ENCODE measurements at regions not wholly inside any gene's neighbourhood (a gene's known extent, or its start where the extent isn't known, plus 50 kb on each side); places are given as distances from the start of the nearest gene placed in this dataset.

DNA sequence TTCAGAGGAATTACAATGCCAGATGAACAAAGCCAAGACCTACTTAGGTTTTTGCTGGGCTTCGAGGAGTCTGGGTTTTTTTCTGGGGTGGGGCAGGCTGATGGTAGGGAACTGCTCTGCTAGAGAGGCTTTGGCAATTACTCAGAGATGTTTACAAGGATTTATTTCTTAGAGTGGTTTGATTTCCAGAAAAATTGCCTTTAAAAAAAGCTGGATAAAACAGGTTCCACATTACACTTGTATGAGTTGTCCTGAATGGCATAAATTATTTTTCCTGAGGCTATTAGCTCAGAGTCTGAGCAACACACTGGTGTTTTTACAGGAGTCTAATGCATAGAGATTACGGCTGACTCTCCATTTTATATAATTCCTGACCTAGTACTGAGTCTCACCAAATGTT lies 118.5 kb upstream of the FRMD6 start:
- TF ChIP-seq, protein P1, sequence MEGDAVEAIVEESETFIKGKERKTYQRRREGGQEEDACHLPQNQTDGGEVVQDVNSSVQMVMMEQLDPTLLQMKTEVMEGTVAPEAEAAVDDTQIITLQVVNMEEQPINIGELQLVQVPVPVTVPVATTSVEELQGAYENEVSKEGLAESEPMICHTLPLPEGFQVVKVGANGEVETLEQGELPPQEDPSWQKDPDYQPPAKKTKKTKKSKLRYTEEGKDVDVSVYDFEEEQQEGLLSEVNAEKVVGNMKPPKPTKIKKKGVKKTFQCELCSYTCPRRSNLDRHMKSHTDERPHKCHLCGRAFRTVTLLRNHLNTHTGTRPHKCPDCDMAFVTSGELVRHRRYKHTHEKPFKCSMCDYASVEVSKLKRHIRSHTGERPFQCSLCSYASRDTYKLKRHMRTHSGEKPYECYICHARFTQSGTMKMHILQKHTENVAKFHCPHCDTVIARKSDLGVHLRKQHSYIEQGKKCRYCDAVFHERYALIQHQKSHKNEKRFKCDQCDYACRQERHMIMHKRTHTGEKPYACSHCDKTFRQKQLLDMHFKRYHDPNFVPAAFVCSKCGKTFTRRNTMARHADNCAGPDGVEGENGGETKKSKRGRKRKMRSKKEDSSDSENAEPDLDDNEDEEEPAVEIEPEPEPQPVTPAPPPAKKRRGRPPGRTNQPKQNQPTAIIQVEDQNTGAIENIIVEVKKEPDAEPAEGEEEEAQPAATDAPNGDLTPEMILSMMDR (IDR thresholded peaks at IDR 0.05; ENCODE audit: insufficient read depth, low read length) = no peak
- TF ChIP-seq, protein P2, sequence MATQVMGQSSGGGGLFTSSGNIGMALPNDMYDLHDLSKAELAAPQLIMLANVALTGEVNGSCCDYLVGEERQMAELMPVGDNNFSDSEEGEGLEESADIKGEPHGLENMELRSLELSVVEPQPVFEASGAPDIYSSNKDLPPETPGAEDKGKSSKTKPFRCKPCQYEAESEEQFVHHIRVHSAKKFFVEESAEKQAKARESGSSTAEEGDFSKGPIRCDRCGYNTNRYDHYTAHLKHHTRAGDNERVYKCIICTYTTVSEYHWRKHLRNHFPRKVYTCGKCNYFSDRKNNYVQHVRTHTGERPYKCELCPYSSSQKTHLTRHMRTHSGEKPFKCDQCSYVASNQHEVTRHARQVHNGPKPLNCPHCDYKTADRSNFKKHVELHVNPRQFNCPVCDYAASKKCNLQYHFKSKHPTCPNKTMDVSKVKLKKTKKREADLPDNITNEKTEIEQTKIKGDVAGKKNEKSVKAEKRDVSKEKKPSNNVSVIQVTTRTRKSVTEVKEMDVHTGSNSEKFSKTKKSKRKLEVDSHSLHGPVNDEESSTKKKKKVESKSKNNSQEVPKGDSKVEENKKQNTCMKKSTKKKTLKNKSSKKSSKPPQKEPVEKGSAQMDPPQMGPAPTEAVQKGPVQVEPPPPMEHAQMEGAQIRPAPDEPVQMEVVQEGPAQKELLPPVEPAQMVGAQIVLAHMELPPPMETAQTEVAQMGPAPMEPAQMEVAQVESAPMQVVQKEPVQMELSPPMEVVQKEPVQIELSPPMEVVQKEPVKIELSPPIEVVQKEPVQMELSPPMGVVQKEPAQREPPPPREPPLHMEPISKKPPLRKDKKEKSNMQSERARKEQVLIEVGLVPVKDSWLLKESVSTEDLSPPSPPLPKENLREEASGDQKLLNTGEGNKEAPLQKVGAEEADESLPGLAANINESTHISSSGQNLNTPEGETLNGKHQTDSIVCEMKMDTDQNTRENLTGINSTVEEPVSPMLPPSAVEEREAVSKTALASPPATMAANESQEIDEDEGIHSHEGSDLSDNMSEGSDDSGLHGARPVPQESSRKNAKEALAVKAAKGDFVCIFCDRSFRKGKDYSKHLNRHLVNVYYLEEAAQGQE (IDR thresholded peaks at IDR 0.05; ENCODE audit: insufficient replicate concordance, low read depth) = no peak
